Right lobe of liver (tissue), 4 donors: ENCODE measurements at regions not wholly inside any gene's neighbourhood (a gene's known extent, or its start where the extent isn't known, plus 50 kb on each side); places are given as distances from the start of the nearest gene placed in this dataset.

Source experiments
- POLR2A ChIP-seq: fragments of 450-650 bp; IDR thresholded peaks from one replicate; pipeline ENCODE4 v1.6.1; 2017; ENCODE audit warnings: antibody characterized with exemption, mild to moderate bottlenecking
- TF ChIP-seq, protein P1 (sequence below), 4 donors: fragments of 200-600 bp in 3 of 4; fragments of 450-650 bp in 1 of 4; IDR thresholded peaks; one replicate each; pipeline versions ENCODE4 v1.5.1 to v1.8.0; 2016 to 2022; ENCODE audit warnings: antibody characterized with exemption in 4 of 4, mild to moderate bottlenecking in 2 of 4
- donor health status: DM: no; HTN: no; CAD: no.
- donor health status: DM: no; HTN: no; CAD: no.
- donor health status: DM: no; HTN: yes; CAD: no.

- TF ChIP-seq, protein P1, sequence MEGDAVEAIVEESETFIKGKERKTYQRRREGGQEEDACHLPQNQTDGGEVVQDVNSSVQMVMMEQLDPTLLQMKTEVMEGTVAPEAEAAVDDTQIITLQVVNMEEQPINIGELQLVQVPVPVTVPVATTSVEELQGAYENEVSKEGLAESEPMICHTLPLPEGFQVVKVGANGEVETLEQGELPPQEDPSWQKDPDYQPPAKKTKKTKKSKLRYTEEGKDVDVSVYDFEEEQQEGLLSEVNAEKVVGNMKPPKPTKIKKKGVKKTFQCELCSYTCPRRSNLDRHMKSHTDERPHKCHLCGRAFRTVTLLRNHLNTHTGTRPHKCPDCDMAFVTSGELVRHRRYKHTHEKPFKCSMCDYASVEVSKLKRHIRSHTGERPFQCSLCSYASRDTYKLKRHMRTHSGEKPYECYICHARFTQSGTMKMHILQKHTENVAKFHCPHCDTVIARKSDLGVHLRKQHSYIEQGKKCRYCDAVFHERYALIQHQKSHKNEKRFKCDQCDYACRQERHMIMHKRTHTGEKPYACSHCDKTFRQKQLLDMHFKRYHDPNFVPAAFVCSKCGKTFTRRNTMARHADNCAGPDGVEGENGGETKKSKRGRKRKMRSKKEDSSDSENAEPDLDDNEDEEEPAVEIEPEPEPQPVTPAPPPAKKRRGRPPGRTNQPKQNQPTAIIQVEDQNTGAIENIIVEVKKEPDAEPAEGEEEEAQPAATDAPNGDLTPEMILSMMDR (IDR thresholded peaks at IDR 0.05): no peak
- TF ChIP-seq POLR2A: no peak
Observed at GRCh38 chr6:121999456-122000065, 399.9 kb upstream of the HSF2 start.
